Naive B cell (primary cell): ENCODE measurements at regions not wholly inside any gene's neighbourhood (a gene's known extent, or its start where the extent isn't known, plus 50 kb on each side); places are given as distances from the start of the nearest gene placed in this dataset.
A peak's percentile ranks its signal among the peaks of the same experiment; 100 is the strongest.

Experiments used
- ATAC-seq, 2 donors: fragments of 150-1000 bp; cut with Tn5 transposase; 2 replicates each; pipeline ENCODE4 v1.10.0; 2021; ENCODE audit warnings: low read depth in 2 of 2, mild to moderate bottlenecking in 2 of 2, moderate library complexity in 2 of 2
- DNase-seq: peaks from one replicate; pipeline ENCODE4 v3.0.0; 2022
- H3K27ac Mint-ChIP-seq, 6 donors: one replicate each; pipeline ENCODE4 v1.8.0; 2020 to 2022; ENCODE audit warnings: mild to moderate bottlenecking in 6 of 6, mixed read lengths in 6 of 6, moderate library complexity in 5 of 6, inconsistent platforms in 2 of 6
- H3K27me3 Mint-ChIP-seq, 3 donors: one replicate each; pipeline ENCODE4 v1.8.0; 2021 to 2022; ENCODE audit warnings: mixed read lengths in 3 of 3, mild to moderate bottlenecking in 1 of 3
- H3K36me3 Mint-ChIP-seq, 2 donors: one replicate each; pipeline ENCODE4 v1.8.0; 2020 to 2022; ENCODE audit warnings: mixed read lengths in 2 of 2, inconsistent platforms in 1 of 2, mild to moderate bottlenecking in 1 of 2
- H3K4me1 Mint-ChIP-seq, 3 donors: one replicate each; pipeline ENCODE4 v1.8.0; 2020 to 2022; ENCODE audit warnings: mixed read lengths in 3 of 3, inconsistent platforms in 1 of 3, mild to moderate bottlenecking in 1 of 3, moderate library complexity in 1 of 3
- H3K4me3 Mint-ChIP-seq, 8 donors: one replicate each; pipeline ENCODE4 v1.8.0; 2020 to 2022; ENCODE audit warnings: mild to moderate bottlenecking in 8 of 8, mixed read lengths in 8 of 8, moderate library complexity in 8 of 8, inconsistent platforms in 2 of 8
- H3K9me3 Mint-ChIP-seq, 7 donors: one replicate each; pipeline ENCODE4 v1.8.0; 2020 to 2022; ENCODE audit warnings: mixed read lengths in 7 of 7, mild to moderate bottlenecking in 5 of 7, inconsistent platforms in 2 of 7, moderate library complexity in 1 of 7

DNA sequence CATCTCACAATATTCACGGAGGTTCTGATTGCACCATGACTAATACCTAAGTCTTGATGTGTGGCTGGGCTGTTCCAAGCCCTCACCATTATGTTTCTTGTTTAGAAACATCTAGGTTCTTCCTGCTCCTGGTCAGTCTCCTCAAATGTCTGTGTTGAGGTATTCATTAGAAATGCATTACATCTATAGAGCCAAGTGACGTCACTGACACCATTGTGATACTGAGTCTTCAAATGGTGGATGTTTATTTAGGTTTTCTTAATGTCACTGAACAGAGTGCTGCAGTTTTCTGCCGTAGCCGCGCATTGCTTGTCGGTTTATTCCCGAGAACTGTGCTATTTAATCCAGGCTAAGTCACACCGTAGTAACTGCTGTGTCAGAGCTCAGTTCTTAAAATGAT is 142.4 kb upstream of the SPACA7 start:
- no peak overlapping the region for H3K4me3 Mint-ChIP-seq
- H3K9me3 Mint-ChIP-seq: peaks cover 0 to 6% (median 2%) of the 10 kb centered on the region in 7 donors

DNA sequence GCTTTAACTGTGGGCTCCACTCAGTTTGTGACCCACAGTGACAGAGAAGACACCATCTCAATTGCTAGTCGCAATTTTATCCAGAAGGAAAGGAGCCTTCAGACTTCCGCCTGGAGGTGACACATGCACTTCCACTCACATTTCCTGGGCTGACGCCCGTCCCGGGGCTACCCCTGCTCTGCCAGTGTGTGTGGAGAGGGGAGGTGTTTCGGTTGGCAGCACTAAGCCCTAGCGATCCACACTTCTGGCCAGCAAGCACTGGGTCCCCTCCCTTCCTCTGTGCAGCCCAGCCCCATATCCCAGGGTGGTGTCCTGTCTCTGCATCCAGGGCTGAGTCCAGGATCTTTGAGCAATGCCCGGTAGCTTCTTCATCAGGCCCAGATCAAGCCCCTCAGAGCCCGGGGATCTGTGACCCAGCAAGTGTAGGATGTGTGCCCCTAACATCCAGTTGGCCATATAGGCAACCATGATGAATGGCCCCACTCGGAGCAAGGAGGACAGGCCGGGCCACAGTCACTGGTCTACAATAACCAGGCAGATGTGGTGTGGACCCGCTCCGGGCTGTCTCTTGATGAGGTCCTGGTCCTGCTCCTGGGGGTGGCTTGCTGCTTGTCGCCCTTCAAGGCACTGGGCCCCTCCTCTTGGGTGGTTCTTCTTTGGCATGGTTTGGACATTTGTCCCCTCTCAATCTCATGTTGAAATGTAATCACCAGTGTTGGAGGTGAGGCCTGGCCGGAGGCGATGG is 141.9 kb upstream of the SPACA7 start:
- Mint-ChIP-seq H3K9me3 (peaks cover 0 to 6% (median 2%) of the 10 kb centered on the region in 7 donors), H3K4me3 (no peak overlapping the region), H3K27me3 (peaks cover 0 to 16% (median 4%) of the 10 kb centered on the region in 3 donors), H3K27ac (no peak overlapping the region), H3K36me3 (no peaks in the 10 kb centered on the region), H3K4me1 (no peaks in the 10 kb centered on the region)
- no peak for DNase-seq
- ATAC-seq: no peak

More for the DNA sequence above, 142.4 kb upstream of the SPACA7 start:
- peaks cover 0 to 16% (median 4%) of the 10 kb centered on the region in 3 donors for H3K27me3 Mint-ChIP-seq
- H3K36me3 Mint-ChIP-seq: no peaks in the 10 kb centered on the region
- DNase-seq (no peak), ATAC-seq (no peak)
- H3K4me1 Mint-ChIP-seq: no peaks in the 10 kb centered on the region
- H3K27ac Mint-ChIP-seq: no peak overlapping the region

DNA sequence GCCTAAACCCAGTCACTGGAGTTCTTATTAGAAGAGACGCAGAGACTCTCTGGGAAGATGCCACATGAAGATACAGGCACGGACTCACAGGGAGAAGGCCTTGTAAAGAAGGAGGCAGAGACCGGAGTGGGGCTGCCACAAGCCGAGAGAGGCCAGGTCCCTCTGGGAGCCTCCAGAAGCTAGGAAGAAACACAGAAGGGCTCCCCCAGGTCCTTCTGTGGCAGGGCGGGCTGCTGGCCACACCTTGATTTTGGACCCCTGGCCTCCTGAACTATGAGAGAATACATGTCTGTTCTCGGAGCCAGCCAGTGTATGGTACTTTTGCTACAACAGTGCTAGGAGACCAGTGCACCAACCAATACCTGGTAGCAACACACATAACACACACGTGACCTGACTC is 140.1 kb upstream of the SPACA7 start:
- no peaks in the 10 kb centered on the region for H3K36me3 Mint-ChIP-seq

DNA sequence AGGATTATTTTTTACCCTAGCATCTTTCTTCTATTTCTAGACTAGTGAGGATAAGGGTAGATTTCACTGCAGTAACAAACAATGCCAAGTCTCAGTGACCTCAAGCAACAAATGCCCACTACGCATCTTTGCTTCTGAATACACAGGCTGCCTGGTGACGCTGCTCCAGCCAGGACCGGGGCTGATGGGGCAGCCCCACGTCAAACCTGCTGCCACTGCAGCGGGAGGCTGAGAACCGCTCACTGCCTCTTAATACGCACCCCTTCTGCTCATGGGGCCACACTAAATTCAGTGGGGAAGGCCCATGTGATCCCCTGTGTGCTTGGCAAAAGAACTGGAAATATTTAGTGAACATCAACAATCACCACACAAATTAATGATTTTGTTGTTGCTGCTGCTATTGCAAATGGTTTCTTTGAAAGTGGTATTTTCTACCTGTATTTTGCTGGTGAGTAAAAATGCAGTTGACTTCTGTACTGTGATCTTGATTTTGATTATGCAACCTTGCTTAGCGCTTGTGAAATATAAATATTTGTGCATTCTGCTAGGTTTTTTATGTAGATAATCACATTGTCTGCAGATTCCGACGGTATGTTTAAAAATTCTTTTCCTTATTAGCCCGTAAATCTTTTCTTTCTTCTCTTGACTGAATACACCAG is 139.5 kb upstream of the SPACA7 start:
- Mint-ChIP-seq H3K4me3 (no peak overlapping the region), H3K4me1 (no peaks in the 10 kb centered on the region), H3K9me3 (peaks cover 0 to 12% (median 2%) of the 10 kb centered on the region in 7 donors), H3K36me3 (no peaks in the 10 kb centered on the region), H3K27me3 (peaks cover 0 to 18% (median 4%) of the 10 kb centered on the region in 3 donors), H3K27ac (no peak overlapping the region)
- no peak for ATAC-seq
- DNase-seq: no peak

More for the DNA sequence above, 140.1 kb upstream of the SPACA7 start:
- no peak for ATAC-seq
- Mint-ChIP-seq H3K27ac (no peak overlapping the region), H3K4me3 (no peak overlapping the region), H3K4me1 (no peaks in the 10 kb centered on the region), H3K9me3 (peaks cover 0 to 12% (median 2%) of the 10 kb centered on the region in 7 donors), H3K27me3 (peaks cover 0 to 16% (median 4%) of the 10 kb centered on the region in 3 donors)
- no peak for DNase-seq

DNA sequence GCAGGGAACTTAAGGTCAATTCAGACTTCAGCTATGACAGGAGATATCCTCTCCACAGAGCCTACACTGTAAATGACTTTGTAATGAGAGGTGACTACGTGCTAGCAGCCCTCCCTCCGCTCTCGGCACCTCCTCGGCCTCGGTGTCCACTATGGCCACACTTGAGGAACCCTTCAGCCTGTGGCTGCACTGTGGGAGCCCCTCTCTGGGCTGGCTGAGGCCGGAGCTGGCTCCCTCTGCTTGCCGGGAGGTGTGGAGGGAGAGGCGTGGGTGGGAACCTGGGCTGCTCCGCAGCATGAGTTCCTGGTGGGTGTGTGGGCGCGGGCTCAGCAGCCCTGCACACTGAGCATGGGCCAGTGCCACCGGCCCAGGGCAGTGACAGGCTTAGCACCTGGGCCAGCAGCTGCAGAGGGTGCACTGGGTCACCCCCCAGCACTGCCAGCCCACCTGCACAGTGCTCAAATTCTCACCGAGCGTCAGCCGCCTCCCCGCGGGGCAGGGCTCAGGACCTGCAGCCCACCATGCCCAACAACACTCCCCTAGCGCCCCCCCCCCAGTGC is 137.6 kb upstream of the SPACA7 start:
- no peak for ATAC-seq
- no peak overlapping the region for H3K4me3 Mint-ChIP-seq
- H3K9me3 Mint-ChIP-seq: peaks cover 0 to 12% (median 2%) of the 10 kb centered on the region in 7 donors
- no peaks in the 10 kb centered on the region for H3K4me1 Mint-ChIP-seq
- H3K36me3 Mint-ChIP-seq: no peaks in the 10 kb centered on the region
- peaks cover 0 to 20% (median 3%) of the 10 kb centered on the region in 3 donors for H3K27me3 Mint-ChIP-seq
- no peak for DNase-seq
- no peak overlapping the region for H3K27ac Mint-ChIP-seq

DNA sequence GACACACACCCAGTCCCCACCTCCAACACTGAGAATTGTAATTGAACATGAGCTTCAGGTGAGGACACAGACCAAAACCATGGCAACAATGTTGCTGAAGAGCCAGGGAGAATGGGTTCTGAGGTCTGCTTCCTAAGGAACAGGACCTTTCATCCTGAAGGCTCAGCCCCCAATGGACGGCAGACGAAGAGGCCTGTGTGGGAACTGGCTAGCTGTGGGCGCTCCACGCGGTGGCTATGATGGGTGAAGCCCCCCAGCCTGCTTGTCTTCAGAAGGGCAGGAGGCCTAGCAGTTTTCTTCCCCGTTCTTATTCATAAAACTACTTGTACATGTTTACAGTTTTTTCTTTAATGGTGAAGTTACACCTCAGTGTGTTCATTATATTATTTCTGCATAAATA is 136.1 kb upstream of the SPACA7 start:
- ATAC-seq: no peak
- Mint-ChIP-seq H3K36me3 (no peaks in the 10 kb centered on the region), H3K4me3 (no peak overlapping the region), H3K27me3 (peaks cover 0 to 11% (median under 1%) of the 10 kb centered on the region in 3 donors), H3K4me1 (no peaks in the 10 kb centered on the region), H3K9me3 (peaks cover 0 to 12% (median 2%) of the 10 kb centered on the region in 7 donors), H3K27ac (no peak overlapping the region)
- DNase-seq: no peak

DNA sequence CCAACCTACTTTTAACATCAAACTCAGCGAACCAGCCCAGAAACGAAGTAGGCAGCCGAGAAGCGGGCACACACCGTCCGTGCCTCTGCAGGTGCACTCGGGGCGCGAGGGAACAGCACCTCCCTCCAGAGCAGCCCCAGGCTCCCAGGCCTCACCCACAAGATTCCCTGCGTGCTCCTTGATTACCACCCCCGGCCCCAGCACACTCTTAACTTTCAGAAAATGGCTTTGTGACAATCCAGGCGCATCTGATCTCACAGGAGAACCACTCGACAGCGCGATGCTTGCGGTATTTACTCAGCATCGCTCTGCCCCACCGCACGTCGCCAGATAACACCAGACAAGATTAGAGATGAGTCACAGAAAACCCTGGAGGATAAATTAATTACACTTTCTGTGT is 134.9 kb upstream of the SPACA7 start:
- DNase-seq (no peak), ATAC-seq (no peak)
- peaks cover 0 to 12% (median 2%) of the 10 kb centered on the region in 7 donors for H3K9me3 Mint-ChIP-seq
- H3K27ac Mint-ChIP-seq: no peak overlapping the region
- H3K4me1 Mint-ChIP-seq: no peaks in the 10 kb centered on the region
- no peak overlapping the region for H3K4me3 Mint-ChIP-seq
- no peaks in the 10 kb centered on the region for H3K36me3 Mint-ChIP-seq
- peaks cover 0 to 7% (median 5%) of the 10 kb centered on the region in 3 donors for H3K27me3 Mint-ChIP-seq

DNA sequence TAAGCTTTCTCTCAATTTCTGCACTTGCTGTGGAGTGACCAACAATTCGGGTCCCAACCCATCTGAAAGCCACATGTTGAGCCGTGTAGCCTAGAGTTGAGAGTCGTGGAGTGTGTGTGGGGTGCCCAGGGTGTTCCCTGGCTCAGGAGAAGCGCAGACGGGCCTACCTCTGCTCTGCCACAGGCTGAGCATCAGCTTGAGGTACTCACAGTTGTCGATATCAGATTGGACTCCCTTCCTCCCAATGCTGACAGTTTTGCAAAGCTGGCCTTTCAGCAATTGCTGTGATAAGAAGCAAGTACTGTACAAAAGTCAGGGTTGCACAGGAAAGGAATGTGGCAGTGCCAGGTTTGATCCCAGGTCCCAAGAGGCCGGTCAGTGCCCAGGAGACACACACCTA is 133.4 kb upstream of the SPACA7 start:
- DNase-seq: no peak
- no peak for ATAC-seq
- H3K27ac Mint-ChIP-seq: no peak overlapping the region
- peak overlapping the region in 1 of 8 donors; percentile 16 for H3K4me3 Mint-ChIP-seq
- H3K36me3 Mint-ChIP-seq: no peaks in the 10 kb centered on the region
- H3K9me3 Mint-ChIP-seq: peaks cover 0 to 9% (median 2%) of the 10 kb centered on the region in 7 donors
- H3K27me3 Mint-ChIP-seq: peaks cover 0 to 7% (median 5%) of the 10 kb centered on the region in 3 donors
- no peaks in the 10 kb centered on the region for H3K4me1 Mint-ChIP-seq

DNA sequence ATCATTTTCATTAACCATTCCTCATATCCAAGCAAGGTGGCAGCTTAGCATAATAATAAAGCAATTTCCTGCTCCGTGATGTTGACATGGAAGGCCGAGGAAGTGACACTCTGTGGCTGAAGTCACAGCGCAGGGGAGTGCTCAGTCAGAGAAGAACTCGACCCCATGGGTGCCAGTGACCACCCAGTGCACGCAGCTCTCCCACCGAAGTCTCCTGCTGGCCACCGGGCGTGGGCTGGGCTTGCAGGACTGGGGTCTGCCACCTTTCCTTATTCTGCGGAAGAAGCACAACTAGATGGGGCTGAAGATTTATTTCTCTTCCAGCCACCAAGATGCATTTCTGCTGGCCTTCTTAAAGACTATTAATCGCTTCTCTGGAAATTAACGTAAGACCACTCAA is 132.1 kb upstream of the SPACA7 start:
- Mint-ChIP-seq H3K36me3 (no peaks in the 10 kb centered on the region), H3K4me3 (no peak overlapping the region), H3K4me1 (no peaks in the 10 kb centered on the region), H3K9me3 (peaks cover 0 to 6% (median 0%) of the 10 kb centered on the region in 7 donors), H3K27ac (no peak overlapping the region), H3K27me3 (peaks cover 0 to 7% (median 5%) of the 10 kb centered on the region in 3 donors)
- no peak for ATAC-seq
- no peak for DNase-seq

DNA sequence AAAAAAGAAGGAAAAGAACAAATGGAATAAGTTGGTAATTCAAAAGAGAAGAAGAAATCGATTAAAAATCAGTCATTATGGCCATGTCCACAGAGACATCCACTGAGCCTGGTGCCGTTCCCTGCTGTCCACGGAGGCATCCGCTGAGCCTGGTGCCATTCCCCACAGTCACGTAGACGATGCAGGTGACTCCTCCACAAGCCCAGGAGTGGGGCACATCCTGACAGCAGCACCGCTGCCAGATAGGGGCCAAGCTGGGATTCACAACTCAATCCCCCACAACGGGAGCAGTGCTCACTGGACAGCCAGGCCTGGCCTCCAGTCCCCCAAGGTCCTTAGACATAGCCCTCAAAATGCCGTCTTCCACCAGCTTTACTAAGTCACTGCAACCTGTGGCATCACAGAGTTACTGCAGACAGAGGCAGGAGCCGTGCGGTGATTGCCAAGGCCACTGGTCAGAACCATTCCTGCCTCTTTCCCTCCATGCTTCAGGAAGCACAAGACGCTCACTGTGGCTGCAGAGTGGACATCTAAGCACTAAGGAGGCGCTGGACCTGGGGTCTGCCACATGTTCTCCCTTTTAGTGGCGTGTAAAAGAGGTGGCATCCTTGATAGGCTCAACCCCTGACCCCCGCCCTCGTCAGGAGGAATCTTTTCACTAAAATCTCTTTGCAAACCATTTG is 131.5 kb upstream of the SPACA7 start:
- Mint-ChIP-seq H3K36me3 (no peaks in the 10 kb centered on the region), H3K4me1 (no peaks in the 10 kb centered on the region), H3K27ac (no peak overlapping the region), H3K4me3 (no peak overlapping the region), H3K27me3 (peaks cover 0 to 7% (median 5%) of the 10 kb centered on the region in 3 donors), H3K9me3 (peaks cover 0 to 4% (median 0%) of the 10 kb centered on the region in 7 donors)
- no peak for DNase-seq
- ATAC-seq: no peak

DNA sequence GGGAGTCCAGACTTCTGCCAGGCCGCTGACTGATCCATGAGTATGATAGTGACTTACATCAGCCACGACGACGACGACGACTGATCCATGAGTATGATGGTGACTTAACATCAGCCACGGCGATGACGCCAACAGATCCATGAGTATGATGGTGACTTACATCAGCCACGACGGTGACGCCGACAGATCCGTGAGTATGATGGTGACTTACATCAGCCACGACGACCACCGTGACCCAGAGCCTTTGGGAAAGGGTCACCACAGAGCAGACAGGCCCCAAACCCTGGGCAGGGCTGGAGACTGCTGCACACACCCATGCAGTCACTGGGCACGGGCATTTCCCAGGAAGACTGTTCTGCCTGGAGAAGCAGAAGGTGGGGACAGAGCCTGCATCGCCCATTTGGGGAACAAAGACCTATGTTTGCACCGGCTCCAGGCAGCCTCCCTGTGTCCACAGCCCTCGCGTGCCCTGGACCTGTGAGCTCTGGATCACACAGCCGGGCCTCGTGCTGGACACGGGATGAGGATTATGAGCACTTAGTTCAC is 130.9 kb upstream of the SPACA7 start:
- Mint-ChIP-seq H3K27ac (no peak overlapping the region), H3K4me3 (no peak overlapping the region), H3K27me3 (peaks cover 0 to 12% (median 12%) of the 10 kb centered on the region in 3 donors), H3K4me1 (no peaks in the 10 kb centered on the region), H3K36me3 (no peaks in the 10 kb centered on the region), H3K9me3 (peaks cover 0 to 2% (median 0%) of the 10 kb centered on the region in 7 donors)
- DNase-seq: no peak
- no peak for ATAC-seq

DNA sequence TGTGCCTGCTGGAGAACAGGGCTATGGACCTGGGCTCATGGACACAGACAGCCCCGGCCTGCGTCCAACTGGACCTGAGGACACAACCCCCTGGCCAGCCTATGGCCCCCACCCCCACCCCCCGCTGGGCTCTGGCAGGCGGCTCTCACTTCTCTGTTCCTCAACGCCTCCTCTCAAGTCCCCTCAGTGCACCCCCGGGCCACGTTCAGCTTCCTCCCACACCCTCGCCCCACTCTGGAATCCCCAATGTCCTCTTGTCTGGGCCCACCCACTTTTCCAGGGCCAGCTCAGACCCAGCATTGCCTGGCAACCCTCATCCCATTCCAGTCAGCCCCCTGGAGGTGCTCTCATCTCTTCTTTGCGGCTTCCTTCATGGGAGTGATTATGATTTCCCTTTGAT is 130.2 kb upstream of the SPACA7 start:
- H3K9me3 Mint-ChIP-seq: peaks cover 0 to 2% (median 0%) of the 10 kb centered on the region in 7 donors
- H3K36me3 Mint-ChIP-seq: no peaks in the 10 kb centered on the region
- no peak overlapping the region for H3K4me3 Mint-ChIP-seq
- H3K27ac Mint-ChIP-seq: no peak overlapping the region
- DNase-seq: no peak
- no peaks in the 10 kb centered on the region for H3K4me1 Mint-ChIP-seq
- peaks cover 0 to 14% (median 13%) of the 10 kb centered on the region in 3 donors for H3K27me3 Mint-ChIP-seq
- ATAC-seq: no peak
